PC-3 (cell line): ENCODE measurements at regions not wholly inside any gene's neighbourhood (a gene's known extent, or its start where the extent isn't known, plus 50 kb on each side); places are given as distances from the start of the nearest gene placed in this dataset.

Experiments used
- ATAC-seq: fragments of 200-7000 bp; cut with Tn5 transposase; 2 replicates; pipeline ENCODE4 v1.9.1; 2020; ENCODE audit warnings: mild to moderate bottlenecking, moderate library complexity
- BruUV-seq: library from RNA; stranded (reverse); fragments of 400-500 nt; replicated peaks from 2 replicates; lab custom pipeline; 2021; lab: Mats Ljungman, UMichigan
- CTCF ChIA-PET: fragments of 300-600 bp; sonication (Branson Sonifier 250); formaldehyde crosslinking; loops from one replicate; lab custom pipeline; 2022; ENCODE audit warnings: antibody characterized with exemption; lab: Charles Lee
- POLR2A ChIA-PET: fragments of 300-600 bp; sonication (Branson Sonifier 250); formaldehyde crosslinking; loops from one replicate; lab custom pipeline; 2022; ENCODE audit warnings: antibody characterized with exemption; ENCODE audit not compliant: unreplicated experiment; lab: Charles Lee
- DNase-seq: peaks from one replicate; pipeline ENCODE4 v3.0.0-alpha.2; 2015
- H2AFZ ChIP-seq: fragments of 300-600 bp; sonication (generic); 2 replicates; pipeline ENCODE4 v1.6.0; 2016; ENCODE audit warnings: antibody characterized with exemption, low read length
- H3F3A ChIP-seq: fragments of 300-600 bp; sonication (generic); one replicate; pipeline ENCODE4 v1.6.0; 2017; ENCODE audit warnings: antibody characterized with exemption, low read length, control low read depth, mild to moderate bottlenecking; ENCODE audit not compliant: unreplicated experiment
- H3K27ac ChIP-seq: fragments of 300-600 bp; sonication (generic); 2 replicates; pipeline ENCODE4 v1.5.1; 2016; ENCODE audit warnings: mild to moderate bottlenecking, low read length
- H3K27me3 ChIP-seq: fragments of 300-600 bp; sonication (generic); 2 replicates; pipeline ENCODE4 v1.6.1; 2016; ENCODE audit warnings: low read length, mixed read lengths
- H3K36me3 ChIP-seq: fragments of 300-600 bp; sonication (generic); 2 replicates; pipeline ENCODE4 v1.6.1; 2016; ENCODE audit warnings: low read depth, mixed run types, low read length, mixed read lengths
- H3K4me1 ChIP-seq: fragments of 300-600 bp; sonication (generic); 2 replicates; pipeline ENCODE4 v1.5.1; 2016; ENCODE audit warnings: low read length; ENCODE audit not compliant: insufficient read depth
- H3K4me2 ChIP-seq: fragments of 300-600 bp; sonication (generic); 2 replicates; pipeline ENCODE4 v1.6.0; 2016; ENCODE audit warnings: low read length
- H3K4me3 ChIP-seq: fragments of 300-600 bp; sonication (generic); 2 replicates; pipeline ENCODE4 v1.5.1; 2016; ENCODE audit warnings: mild to moderate bottlenecking, low read length, mixed read lengths
- H3K79me2 ChIP-seq: fragments of 300-600 bp; sonication (generic); 2 replicates; pipeline ENCODE4 v1.6.1; 2017; ENCODE audit warnings: low read length, mixed read lengths
- H3K9ac ChIP-seq: fragments of 300-600 bp; sonication (generic); 2 replicates; pipeline ENCODE4 v1.6.0; 2016; ENCODE audit warnings: mild to moderate bottlenecking, low read length
- H3K9me2 ChIP-seq: fragments of 300-600 bp; sonication (generic); replicated peaks from 2 replicates; pipeline ENCODE4 v1.6.1; 2016; ENCODE audit warnings: mixed run types, low read length, mixed read lengths
- H3K9me3 ChIP-seq: fragments of 300-600 bp; sonication (generic); 2 replicates; pipeline ENCODE4 v1.6.1; 2016; ENCODE audit warnings: low read length, mixed read lengths
- H4K20me1 ChIP-seq: fragments of 300-600 bp; sonication (generic); 2 replicates; pipeline ENCODE4 v1.6.1; 2016; ENCODE audit warnings: low read length, mixed read lengths
- CTCF ChIP-seq: fragments of 300-600 bp; sonication (generic); conservative IDR thresholded peaks from 2 replicates; pipeline ENCODE4 v1.5.1; 2017; ENCODE audit warnings: antibody characterized with exemption, low read depth, mild to moderate bottlenecking, low read length
- EZH2 ChIP-seq: fragments of 300-600 bp; sonication (generic); IDR thresholded peaks from one replicate; pipeline ENCODE4 v1.6.1; 2017; ENCODE audit warnings: antibody characterized with exemption, mild to moderate bottlenecking, low read length; ENCODE audit not compliant: unreplicated experiment
- EZH2phosphoT487 ChIP-seq: fragments of 300-600 bp; sonication (generic); IDR thresholded peaks from 2 replicates; pipeline ENCODE4 v1.6.1; 2018; ENCODE audit warnings: mild to moderate bottlenecking, antibody characterized with exemption, low read length, borderline replicate concordance
- intact Hi-C: fragments of 100-400 bp; cut with micrococcal nuclease; formaldehyde crosslinking; loops from 2 replicates; pipeline ENCODE4 v1.9.0; 2023

- intact Hi-C loops: no loop called here
- no peak overlapping the region for H3K27ac ChIP-seq
- no peaks in the 10 kb centered on the region for H4K20me1 ChIP-seq
- peaks cover 27% of the 10 kb centered on the region for H3K27me3 ChIP-seq
- TF ChIP-seq CTCF (no peak), EZH2phosphoT487 (no peak), EZH2 (no peak)
- H3K36me3 ChIP-seq: no peaks in the 10 kb centered on the region
- POLR2A ChIA-PET: no interaction called here
- H3K9me3 ChIP-seq: no peaks in the 10 kb centered on the region
- no peak overlapping the region for H3K4me3 ChIP-seq
- H3F3A ChIP-seq: no peaks in the 10 kb centered on the region
- no peak overlapping the region for H2AFZ ChIP-seq
- H3K4me2 ChIP-seq: peak overlapping the region; percentile 23
- no peaks in the 10 kb centered on the region for H3K79me2 ChIP-seq
- CTCF ChIA-PET: no interaction called here
- no peak for ATAC-seq
- BruUV-seq: no TSS peak
- H3K9me2 ChIP-seq: no peaks in the 10 kb centered on the region
- H3K9ac ChIP-seq: no peak overlapping the region
- peaks cover 22% of the 10 kb centered on the region for H3K4me1 ChIP-seq
- peak; percentile 82 for DNase-seq
These were observed 89.6 kb upstream of the KIT start for GRCh38 chr4:54568184-54568583.

GRCh38 chr4:54570822-54571221 is 86.9 kb upstream of the KIT start:
- DNase-seq (no peak), ATAC-seq (no peak)
- Histone ChIP-seq H3K9ac (no peak overlapping the region), H3K9me2 (no peaks in the 10 kb centered on the region), H3K79me2 (no peaks in the 10 kb centered on the region), H3K36me3 (no peaks in the 10 kb centered on the region), H3K9me3 (no peaks in the 10 kb centered on the region), H3K4me2 (no peak overlapping the region), H3K4me3 (no peak overlapping the region), H3K27ac (no peak overlapping the region), H3K4me1 (peaks cover 22% of the 10 kb centered on the region), H2AFZ (no peak overlapping the region), H3K27me3 (peaks cover 33% of the 10 kb centered on the region), H4K20me1 (no peaks in the 10 kb centered on the region), H3F3A (no peaks in the 10 kb centered on the region)
- TF ChIP-seq EZH2phosphoT487 (no peak), CTCF (no peak), EZH2 (no peak)
- ChIA-PET CTCF (no interaction called here), POLR2A (interaction anchor here (0.6 kb wide), 1 partner anchor 16 kb away, joined by 7 read pairs; no protein-coding TSS in a partner anchor)
- BruUV-seq: no TSS peak
- intact Hi-C loops: no loop called here

- H2AFZ ChIP-seq: no peak overlapping the region
- intact Hi-C loops: no loop called here
- H3K4me3 ChIP-seq: no peak overlapping the region
- DNase-seq: no peak
- H3F3A ChIP-seq: no peaks in the 10 kb centered on the region
- no peak overlapping the region for H3K9ac ChIP-seq
- no peaks in the 10 kb centered on the region for H3K79me2 ChIP-seq
- POLR2A ChIA-PET: interaction anchor here (0.6 kb wide), 1 partner anchor 15 kb away, joined by 7 read pairs; no protein-coding TSS in a partner anchor
- H3K9me3 ChIP-seq: no peaks in the 10 kb centered on the region
- H3K4me1 ChIP-seq: peaks cover 17% of the 10 kb centered on the region
- no peak overlapping the region for H3K27ac ChIP-seq
- no peaks in the 10 kb centered on the region for H3K36me3 ChIP-seq
- H3K9me2 ChIP-seq: no peaks in the 10 kb centered on the region
- H3K4me2 ChIP-seq: no peak overlapping the region
- CTCF ChIA-PET: no interaction called here
- no peaks in the 10 kb centered on the region for H4K20me1 ChIP-seq
- TF ChIP-seq EZH2phosphoT487 (no peak), CTCF (no peak), EZH2 (no peak)
- H3K27me3 ChIP-seq: peaks cover 40% of the 10 kb centered on the region
- BruUV-seq: no TSS peak
- no peak for ATAC-seq
These were observed 86.2 kb upstream of the KIT start for GRCh38 chr4:54571293-54572151.
